Neuronal stem cell (in vitro differentiated cells): ENCODE measurements at regions not wholly inside any gene's neighbourhood (a gene's known extent, or its start where the extent isn't known, plus 50 kb on each side); places are given as distances from the start of the nearest gene placed in this dataset.
A peak's percentile ranks its signal among the peaks of the same experiment; 100 is the strongest.
"Not testable (repeated sequence)": the region's sequence is repeated elsewhere in the genome, so short reads cannot be mapped to it uniquely, and the experiment has no call there.

ENCODE experiments used
- DNase-seq: peaks from one replicate; pipeline ENCODE4 v3.0.0-alpha.2; 2013; ENCODE audit warnings: low spot score
- H2AFZ ChIP-seq: one replicate; pipeline ENCODE4 v1.6.1; 2013; ENCODE audit warnings: mild to moderate bottlenecking, low read length, inconsistent platforms
- H2AK5ac ChIP-seq: 2 replicates; pipeline ENCODE4 v1.6.1; 2013; ENCODE audit warnings: low read depth, mild to moderate bottlenecking, inconsistent platforms, low read length, moderate library complexity, mixed read lengths
- H2BK120ac ChIP-seq: 2 replicates; pipeline ENCODE4 v1.6.1; 2013; ENCODE audit warnings: low read depth, mild to moderate bottlenecking, inconsistent platforms, low read length, moderate library complexity, mixed read lengths
- H2BK12ac ChIP-seq: one replicate; pipeline ENCODE4 v1.6.1; 2013; ENCODE audit warnings: low read length, inconsistent platforms
- H2BK15ac ChIP-seq: 2 replicates; pipeline ENCODE4 v1.6.1; 2013; ENCODE audit warnings: mild to moderate bottlenecking, low read length, inconsistent platforms, mixed read lengths
- H2BK5ac ChIP-seq: one replicate; pipeline ENCODE4 v1.6.1; 2013; ENCODE audit warnings: inconsistent platforms, mild to moderate bottlenecking, low read length, moderate library complexity
- H3K14ac ChIP-seq: one replicate; pipeline ENCODE4 v1.6.1; 2013; ENCODE audit warnings: low read length, inconsistent platforms
- H3K18ac ChIP-seq: 2 replicates; pipeline ENCODE4 v1.6.1; 2013; ENCODE audit warnings: low read length, inconsistent platforms
- H3K23ac ChIP-seq: 2 replicates; pipeline ENCODE4 v1.6.1; 2013; ENCODE audit warnings: low read depth, mild to moderate bottlenecking, mixed read lengths, low read length, inconsistent platforms; ENCODE audit not compliant: poor library complexity
- H3K27ac ChIP-seq: replicated peaks from 3 replicates; pipeline ENCODE4 v1.5.1; 2013; ENCODE audit warnings: low read length, inconsistent platforms
- H3K27me3 ChIP-seq, 3 experiments: 2 replicates each; pipeline ENCODE4 v1.6.1; 2013; ENCODE audit warnings: low read length in 3 of 3, mild to moderate bottlenecking in 2 of 3, inconsistent platforms in 1 of 3, low read depth in 1 of 3, mixed read lengths in 1 of 3, moderate library complexity in 1 of 3; ENCODE audit not compliant: control insufficient read depth in 3 of 3, insufficient read depth in 3 of 3
- H3K36me3 ChIP-seq, 2 donors: replicated peaks in 1 of 2; 2 replicates each; pipeline ENCODE4 v1.6.1; 2013; ENCODE audit warnings: low read length in 2 of 2; ENCODE audit not compliant: control insufficient read depth in 2 of 2, insufficient read depth in 2 of 2
- H3K4ac ChIP-seq: 2 replicates; pipeline ENCODE4 v1.6.1; 2013; ENCODE audit warnings: inconsistent platforms, mild to moderate bottlenecking, low read length, moderate library complexity
- H3K4me1 ChIP-seq, 2 donors: 1 replicate in 1 of 2; 2 replicates in 1 of 2; pipeline ENCODE4 v1.6.1; 2013; ENCODE audit warnings: low read length in 2 of 2, low read depth in 1 of 2; ENCODE audit not compliant: control insufficient read depth in 2 of 2, insufficient read depth in 1 of 2
- H3K4me2 ChIP-seq: one replicate; pipeline ENCODE4 v1.6.1; 2013; ENCODE audit warnings: mild to moderate bottlenecking, low read length, inconsistent platforms; ENCODE audit not compliant: insufficient read depth, poor library complexity, severe bottlenecking
- H3K4me3 ChIP-seq, 2 donors: 2 replicates each; pipeline ENCODE4 v1.5.1; 2013; ENCODE audit warnings: low read length in 2 of 2, mild to moderate bottlenecking in 2 of 2, inconsistent platforms in 1 of 2, moderate library complexity in 1 of 2
- H3K79me1 ChIP-seq: one replicate; pipeline ENCODE4 v1.6.1; 2013; ENCODE audit warnings: low read depth, mild to moderate bottlenecking, inconsistent platforms, low read length, moderate library complexity
- H3K9ac ChIP-seq: one replicate; pipeline ENCODE4 v1.6.1; 2013; ENCODE audit warnings: mild to moderate bottlenecking, low read depth, low read length, inconsistent platforms; ENCODE audit not compliant: poor library complexity
- H3K9me3 ChIP-seq, 2 donors: replicated peaks in 1 of 2; 2 replicates each; pipeline versions ENCODE3 to v1.6.1; 2013; ENCODE audit warnings: low read length in 2 of 2, mild to moderate bottlenecking in 2 of 2, inconsistent platforms in 1 of 2, low read depth in 1 of 2, mixed read lengths in 1 of 2, moderate library complexity in 1 of 2; ENCODE audit not compliant: control insufficient read depth in 2 of 2, insufficient read depth in 1 of 2
- H4K8ac ChIP-seq: one replicate; pipeline ENCODE4 v1.6.1; 2013; ENCODE audit warnings: low read depth, mild to moderate bottlenecking, inconsistent platforms, low read length, moderate library complexity
- H4K91ac ChIP-seq: one replicate; pipeline ENCODE4 v1.6.1; 2013; ENCODE audit warnings: low read length, low read depth, mild to moderate bottlenecking, inconsistent platforms; ENCODE audit not compliant: poor library complexity
- WGBS, 2 donors: extraction: QIAGEN DNeasy Blood & Tissue Kit; methylation state at CpG; one replicate each; pipeline ENCODE4 v1.1.7; 2013; ENCODE audit warnings: missing lambda C conversion rate in 2 of 2, mixed read lengths in 1 of 2; ENCODE audit not compliant: insufficient read length in 2 of 2, insufficient replicate concordance in 1 of 2; ENCODE audit errors: extremely low coverage in 2 of 2; 5-methylcytosine and 5-hydroxymethylcytosine counted together

DNA sequence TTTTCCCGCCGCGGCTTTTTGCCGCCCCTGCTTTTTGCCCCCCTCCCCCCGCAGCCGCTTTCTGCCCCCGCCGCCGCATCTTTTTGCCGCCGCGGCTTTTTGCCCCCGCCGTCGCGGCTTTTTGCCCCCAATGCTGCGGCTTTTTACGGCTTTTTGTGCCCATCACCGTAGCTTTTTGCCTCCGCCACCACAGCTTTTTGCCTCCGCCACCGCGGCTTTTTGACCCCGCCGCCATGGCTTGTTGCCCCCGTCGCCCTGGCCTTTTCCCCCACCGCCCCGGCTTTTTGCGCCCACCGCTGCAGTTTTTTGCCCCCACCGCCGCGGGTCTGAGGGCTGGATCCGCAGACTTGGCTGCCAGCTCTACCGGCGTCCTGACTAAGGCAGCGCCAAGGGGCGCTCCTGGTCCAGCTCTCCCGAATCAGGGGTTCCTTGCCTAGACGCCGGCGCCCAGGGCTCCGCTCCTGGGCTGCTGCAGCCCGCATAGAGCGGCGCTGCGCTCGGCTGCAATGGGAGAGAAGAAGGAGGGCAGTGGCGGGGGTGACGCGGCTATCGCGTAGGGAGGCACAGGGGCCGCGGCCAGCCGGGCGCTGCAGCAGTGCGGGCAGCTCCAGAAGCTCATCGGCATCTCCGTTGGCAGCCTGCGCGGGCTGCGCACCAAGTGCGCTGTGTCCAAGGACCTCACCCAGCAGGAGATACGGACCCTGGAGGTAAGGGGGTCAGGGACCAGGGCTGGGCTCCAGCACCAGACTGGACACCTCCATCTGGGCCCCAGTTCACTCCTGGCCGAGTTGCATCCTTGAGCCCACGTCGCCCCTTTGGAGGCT, 2751.6 kb downstream of the RPIA start:
- Histone ChIP-seq H2BK120ac (peak overlapping the region; percentile 81), H3K27me3 (peaks cover 0 to 16% (median 6%) of the 10 kb centered on the region in 3 experiments), H3K4me2 (peak overlapping the region; percentile 69), H2BK5ac (peak overlapping the region; percentile 66), H3K23ac (peak overlapping the region; percentile 80)
- H2BK12ac ChIP-seq, H3K9me3 ChIP-seq, H2AFZ ChIP-seq, H2BK15ac ChIP-seq, H4K91ac ChIP-seq, H2AK5ac ChIP-seq, H3K4me1 ChIP-seq, H3K14ac ChIP-seq, H3K18ac ChIP-seq, DNase-seq, H3K79me1 ChIP-seq, H3K27ac ChIP-seq, H3K36me3 ChIP-seq, H3K4ac ChIP-seq, H3K4me3 ChIP-seq, H3K9ac ChIP-seq, H4K8ac ChIP-seq: not testable (repeated sequence)
- WGBS, 2 donors = no CpG with 5 or more reads among the region's 69 CpGs

- not testable (repeated sequence) for H3K14ac ChIP-seq, H3K27ac ChIP-seq, H4K91ac ChIP-seq, H3K9ac ChIP-seq, H3K36me3 ChIP-seq, H3K23ac ChIP-seq, H3K4me3 ChIP-seq, H2BK5ac ChIP-seq, DNase-seq, H3K4me1 ChIP-seq, H3K9me3 ChIP-seq, H3K18ac ChIP-seq, H3K79me1 ChIP-seq, H2AFZ ChIP-seq, H2BK12ac ChIP-seq, H3K4ac ChIP-seq, H2BK15ac ChIP-seq, H2BK120ac ChIP-seq, H4K8ac ChIP-seq, H2AK5ac ChIP-seq, H3K4me2 ChIP-seq
- no CpG with 5 or more reads among the region's 11 CpGs for WGBS, 2 donors
- H3K27me3 ChIP-seq = peaks cover 0 to 16% (median 6%) of the 10 kb centered on the region in 3 experiments
These were observed 2752.2 kb downstream of the RPIA start for GRCh38 chr2:91443730-91444115.

DNA sequence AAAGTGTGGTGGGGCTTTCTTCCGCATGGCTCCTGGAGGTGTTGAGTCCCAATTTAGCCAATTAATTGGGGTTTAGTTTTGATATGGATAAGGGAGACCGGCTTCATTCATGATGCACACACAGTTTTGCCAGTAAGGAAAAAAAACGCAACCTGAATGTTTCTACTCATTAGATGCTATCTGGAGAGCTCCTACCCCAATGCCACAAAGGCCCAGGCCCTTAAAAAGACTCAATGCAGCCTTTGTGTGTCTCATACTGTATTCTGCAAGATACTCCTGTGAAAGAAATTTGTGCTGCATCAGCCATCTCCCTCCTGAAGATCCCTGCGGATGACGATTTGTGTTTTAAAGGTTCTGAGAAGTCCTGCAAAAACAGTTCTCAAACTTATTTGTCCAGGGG, 2754.2 kb downstream of the RPIA start:
- not testable (repeated sequence) for H2AFZ ChIP-seq, H4K8ac ChIP-seq, H4K91ac ChIP-seq, H3K4me1 ChIP-seq, H3K4me3 ChIP-seq, H2BK5ac ChIP-seq, H2BK120ac ChIP-seq, H2AK5ac ChIP-seq, H2BK15ac ChIP-seq, H3K18ac ChIP-seq, H3K14ac ChIP-seq, DNase-seq, H2BK12ac ChIP-seq, H3K4ac ChIP-seq, H3K27ac ChIP-seq, H3K23ac ChIP-seq, H3K9ac ChIP-seq, H3K36me3 ChIP-seq, H3K4me2 ChIP-seq, H3K9me3 ChIP-seq, H3K79me1 ChIP-seq
- peaks cover 0 to 16% (median 6%) of the 10 kb centered on the region in 3 experiments for H3K27me3 ChIP-seq
- WGBS, 2 donors = no CpG with 5 or more reads among the region's 5 CpGs

DNA sequence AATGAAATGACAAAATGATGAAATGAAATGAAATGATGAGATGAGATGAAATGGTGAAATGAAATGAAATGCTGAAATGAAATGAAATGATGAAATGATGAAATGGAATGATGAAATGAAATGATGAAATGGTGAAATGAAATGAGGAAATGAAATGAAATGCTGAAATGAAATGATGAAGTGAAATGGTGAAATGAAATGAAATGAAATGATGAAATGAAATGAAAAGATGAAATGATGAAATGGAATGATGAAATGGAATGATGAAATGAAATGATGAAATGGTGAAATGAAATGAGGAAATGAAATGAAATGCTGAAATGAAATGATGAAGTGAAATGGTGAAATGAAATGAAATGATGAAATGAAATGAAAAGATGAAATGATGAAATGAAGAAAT, 2755.0 kb downstream of the RPIA start:
- not testable (repeated sequence) for H4K8ac ChIP-seq, H3K27ac ChIP-seq, DNase-seq, H3K18ac ChIP-seq, H2AK5ac ChIP-seq, H3K36me3 ChIP-seq, H2BK12ac ChIP-seq, H3K4me3 ChIP-seq, H2BK5ac ChIP-seq, H3K23ac ChIP-seq, H2BK15ac ChIP-seq, H3K14ac ChIP-seq, H2BK120ac ChIP-seq, H3K4ac ChIP-seq, H2AFZ ChIP-seq, H3K4me1 ChIP-seq, H3K9me3 ChIP-seq, H3K9ac ChIP-seq, H3K79me1 ChIP-seq, H3K4me2 ChIP-seq, H4K91ac ChIP-seq
- peaks cover 0 to 16% (median 6%) of the 10 kb centered on the region in 3 experiments for H3K27me3 ChIP-seq
